ENCODE measurements at regions not wholly inside any gene's neighbourhood (a gene's known extent, or its start where the extent isn't known, plus 50 kb on each side); places are given as distances from the start of the nearest gene placed in this dataset.

DNA sequence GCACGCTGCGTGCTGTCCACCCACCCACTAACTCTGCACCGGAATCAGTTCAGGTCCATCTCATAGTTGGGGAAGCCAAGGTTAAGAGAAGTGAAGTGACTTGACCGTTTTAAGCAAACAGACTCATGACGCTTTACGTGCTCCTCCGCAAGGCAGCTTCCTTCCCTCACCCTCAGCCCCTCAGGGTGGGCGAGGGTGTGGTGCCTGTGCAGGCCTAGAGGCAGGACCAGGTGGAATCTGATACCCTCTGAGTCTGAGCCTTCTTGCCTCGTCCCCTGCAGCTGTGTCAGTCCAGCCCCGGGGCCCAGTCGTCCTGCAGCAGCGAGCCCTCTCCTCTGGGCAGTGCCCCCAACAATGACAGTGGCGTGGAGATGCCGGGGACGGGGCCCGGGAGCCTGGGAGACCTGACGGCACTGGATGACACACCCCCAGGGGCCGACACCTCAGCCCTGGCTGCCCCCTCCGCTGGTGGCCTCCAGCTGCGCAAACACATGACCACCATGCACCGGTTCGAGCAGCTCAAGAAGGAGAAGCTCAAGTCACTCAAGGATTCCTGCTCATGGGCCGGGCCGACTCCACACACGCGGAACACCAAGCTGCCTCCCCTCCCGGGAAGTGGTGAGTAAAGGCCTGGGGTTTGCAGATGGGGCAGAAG lies 250.5 kb downstream of the GLI2 start (continued):
- TF ChIP-seq POLR2AphosphoS2 (conservative IDR thresholded peaks at IDR 0.05; ENCODE audit: low read length) (no peak), FOSL2 (IDR thresholded peaks at IDR 0.05) (no peak), FOSL2 (CRISPR knock-in tag; IDR thresholded peaks at IDR 0.05) (no peak)

DNA sequence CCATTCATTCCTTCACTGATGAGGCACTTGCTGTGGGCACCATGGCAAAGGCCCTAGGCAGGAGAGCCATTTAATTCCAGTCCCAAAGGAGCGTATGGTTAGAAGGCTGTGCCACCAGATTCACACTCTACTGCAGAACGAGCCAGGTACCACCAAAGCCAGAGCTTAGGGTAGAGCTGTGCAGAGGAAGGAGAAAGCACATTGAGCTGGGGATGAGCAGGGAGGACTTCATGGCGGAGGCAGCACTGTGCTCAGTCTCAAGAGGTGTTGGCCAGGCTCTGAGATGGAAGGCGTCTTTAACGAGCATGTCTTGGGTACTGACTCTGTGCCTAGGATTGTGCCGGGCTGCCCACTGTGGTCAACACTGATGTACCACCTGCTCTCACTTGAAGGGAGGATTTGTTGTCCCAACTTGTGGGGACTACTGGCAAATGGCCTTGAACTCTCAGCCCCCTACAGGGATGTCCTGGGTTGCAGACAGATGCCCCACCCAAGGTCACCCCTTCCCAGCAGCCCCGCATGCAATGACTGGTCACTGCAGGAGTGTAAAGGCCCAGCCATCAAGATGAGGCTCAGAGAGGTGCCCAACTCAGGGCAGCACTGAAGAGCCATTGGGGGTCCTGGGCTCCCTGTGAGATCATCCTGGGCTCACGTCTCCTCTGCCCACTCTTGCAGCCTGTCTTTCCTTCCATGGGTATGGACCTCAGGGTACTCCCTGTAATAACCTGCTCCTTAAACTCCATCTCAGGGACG lies 251.4 kb downstream of the GLI2 start:
- DNase-seq (ENCODE audit: low read depth in 1 of 2, low spot score in 1 of 2): no peak
- H3K4me3 ChIP-seq: no peak overlapping the region
- POLR2A ChIA-PET: no interaction called here
- ATAC-seq: no peak
- no peak overlapping the region for H3K27ac ChIP-seq
- no peak for FAIRE-seq
- H3K4me2 ChIP-seq: no peak overlapping the region
- TF ChIP-seq ZFP36 (IDR thresholded peaks at IDR 0.05; ENCODE audit: borderline replicate concordance, partially characterized antibody) (no peak), KDM5A (IDR thresholded peaks at IDR 0.05) (no peak)
- no peaks in the 10 kb centered on the region for H3K9me3 ChIP-seq
- 95% methylated on average over 9 of the region's 9 CpGs for WGBS (ENCODE audit: missing lambda C conversion rate)
- no peaks in the 10 kb centered on the region for H3K4me1 ChIP-seq
- CTCF ChIA-PET: interaction anchor here (1.2 kb wide), 1 partner anchor 93 kb away, joined by 3 read pairs; no protein-coding TSS in a partner anchor

DNA sequence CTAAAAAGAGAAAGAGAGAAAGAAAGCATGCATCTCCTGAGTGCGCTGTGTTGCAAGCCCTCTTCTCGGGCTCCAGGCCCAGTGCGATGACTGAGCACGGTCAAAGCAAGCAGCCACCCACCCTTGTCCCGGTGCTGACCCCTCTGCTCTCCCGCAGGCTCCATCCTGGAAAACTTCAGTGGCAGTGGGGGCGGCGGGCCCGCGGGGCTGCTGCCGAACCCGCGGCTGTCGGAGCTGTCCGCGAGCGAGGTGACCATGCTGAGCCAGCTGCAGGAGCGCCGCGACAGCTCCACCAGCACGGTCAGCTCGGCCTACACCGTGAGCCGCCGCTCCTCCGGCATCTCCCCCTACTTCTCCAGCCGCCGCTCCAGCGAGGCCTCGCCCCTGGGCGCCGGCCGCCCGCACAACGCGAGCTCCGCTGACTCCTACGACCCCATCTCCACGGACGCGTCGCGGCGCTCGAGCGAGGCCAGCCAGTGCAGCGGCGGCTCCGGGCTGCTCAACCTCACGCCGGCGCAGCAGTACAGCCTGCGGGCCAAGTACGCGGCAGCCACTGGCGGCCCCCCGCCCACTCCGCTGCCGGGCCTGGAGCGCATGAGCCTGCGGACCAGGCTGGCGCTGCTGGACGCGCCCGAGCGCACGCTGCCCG lies 252.5 kb downstream of the GLI2 start:
- no peak for ATAC-seq
- 94% methylated on average over 48 of the region's 68 CpGs for WGBS (ENCODE audit: missing lambda C conversion rate)
- no peak for DNase-seq (ENCODE audit: low read depth in 1 of 2, low spot score in 1 of 2)
- ChIA-PET CTCF (interaction anchor here (1.2 kb wide), 1 partner anchor 92 kb away, joined by 3 read pairs; no protein-coding TSS in a partner anchor), POLR2A (no interaction called here)
- Histone ChIP-seq H3K4me1 (no peaks in the 10 kb centered on the region), H3K27ac (no peak overlapping the region), H3K4me2 (no peak overlapping the region), H3K9me3 (no peaks in the 10 kb centered on the region), H3K4me3 (no peak overlapping the region)
- FAIRE-seq: no peak
- TF ChIP-seq, protein P1, sequence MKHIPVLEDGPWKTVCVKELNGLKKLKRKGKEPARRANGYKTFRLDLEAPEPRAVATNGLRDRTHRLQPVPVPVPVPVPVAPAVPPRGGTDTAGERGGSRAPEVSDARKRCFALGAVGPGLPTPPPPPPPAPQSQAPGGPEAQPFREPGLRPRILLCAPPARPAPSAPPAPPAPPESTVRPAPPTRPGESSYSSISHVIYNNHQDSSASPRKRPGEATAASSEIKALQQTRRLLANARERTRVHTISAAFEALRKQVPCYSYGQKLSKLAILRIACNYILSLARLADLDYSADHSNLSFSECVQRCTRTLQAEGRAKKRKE (CRISPR knock-in tag; IDR thresholded peaks at IDR 0.05; ENCODE audit: low read depth): no peak
- TF ChIP-seq POLR2AphosphoS2 (conservative IDR thresholded peaks at IDR 0.05; ENCODE audit: low read length) (no peak), RAD21 (conservative IDR thresholded peaks at IDR 0.05 in 1 of 2, IDR thresholded peaks at IDR 0.05 in 1 of 2) (no peak), JUN (IDR thresholded peaks at IDR 0.05) (no peak), POLR2A (IDR thresholded peaks at IDR 0.05; ENCODE audit: low read length) (no peak), NFE2L2 (conservative IDR thresholded peaks at IDR 0.05; ENCODE audit: low read length) (no peak), SMC3 (IDR thresholded peaks at IDR 0.05) (no peak), CBX2 (IDR thresholded peaks at IDR 0.05; ENCODE audit: borderline replicate concordance, low read depth) (no peak), ZNF302 (CRISPR knock-in tag; IDR thresholded peaks at IDR 0.05) (no peak), NR3C1 (IDR thresholded peaks at IDR 0.05) (no peak), BHLHE40 (IDR thresholded peaks at IDR 0.05; ENCODE audit: low read depth, low read length) (no peak), FOSB (CRISPR knock-in tag; IDR thresholded peaks at IDR 0.05) (no peak), NPAS2 (CRISPR knock-in tag; IDR thresholded peaks at IDR 0.05; ENCODE audit: borderline replicate concordance) (no peak), RFX5 (IDR thresholded peaks at IDR 0.05) (no peak), SREBF2 (IDR thresholded peaks at IDR 0.05) (no peak), JUNB (IDR thresholded peaks at IDR 0.05) (no peak)
- TF ChIP-seq, protein P2, sequence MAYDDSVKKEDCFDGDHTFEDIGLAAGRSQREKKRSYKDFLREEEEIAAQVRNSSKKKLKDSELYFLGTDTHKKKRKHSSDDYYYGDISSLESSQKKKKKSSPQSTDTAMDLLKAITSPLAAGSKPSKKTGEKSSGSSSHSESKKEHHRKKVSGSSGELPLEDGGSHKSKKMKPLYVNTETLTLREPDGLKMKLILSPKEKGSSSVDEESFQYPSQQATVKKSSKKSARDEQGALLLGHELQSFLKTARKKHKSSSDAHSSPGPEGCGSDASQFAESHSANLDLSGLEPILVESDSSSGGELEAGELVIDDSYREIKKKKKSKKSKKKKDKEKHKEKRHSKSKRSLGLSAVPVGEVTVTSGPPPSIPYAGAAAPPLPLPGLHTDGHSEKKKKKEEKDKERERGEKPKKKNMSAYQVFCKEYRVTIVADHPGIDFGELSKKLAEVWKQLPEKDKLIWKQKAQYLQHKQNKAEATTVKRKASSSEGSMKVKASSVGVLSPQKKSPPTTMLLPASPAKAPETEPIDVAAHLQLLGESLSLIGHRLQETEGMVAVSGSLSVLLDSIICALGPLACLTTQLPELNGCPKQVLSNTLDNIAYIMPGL (CRISPR knock-in tag; IDR thresholded peaks at IDR 0.05; ENCODE audit: borderline replicate concordance): no peak
- TF ChIP-seq, protein P3, sequence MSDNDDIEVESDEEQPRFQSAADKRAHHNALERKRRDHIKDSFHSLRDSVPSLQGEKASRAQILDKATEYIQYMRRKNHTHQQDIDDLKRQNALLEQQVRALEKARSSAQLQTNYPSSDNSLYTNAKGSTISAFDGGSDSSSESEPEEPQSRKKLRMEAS (IDR thresholded peaks at IDR 0.05): no peak
- TF ChIP-seq, protein P4, sequence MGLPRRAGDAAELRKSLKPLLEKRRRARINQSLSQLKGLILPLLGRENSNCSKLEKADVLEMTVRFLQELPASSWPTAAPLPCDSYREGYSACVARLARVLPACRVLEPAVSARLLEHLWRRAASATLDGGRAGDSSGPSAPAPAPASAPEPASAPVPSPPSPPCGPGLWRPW (IDR thresholded peaks at IDR 0.05): no peak
- TF ChIP-seq, protein P5, sequence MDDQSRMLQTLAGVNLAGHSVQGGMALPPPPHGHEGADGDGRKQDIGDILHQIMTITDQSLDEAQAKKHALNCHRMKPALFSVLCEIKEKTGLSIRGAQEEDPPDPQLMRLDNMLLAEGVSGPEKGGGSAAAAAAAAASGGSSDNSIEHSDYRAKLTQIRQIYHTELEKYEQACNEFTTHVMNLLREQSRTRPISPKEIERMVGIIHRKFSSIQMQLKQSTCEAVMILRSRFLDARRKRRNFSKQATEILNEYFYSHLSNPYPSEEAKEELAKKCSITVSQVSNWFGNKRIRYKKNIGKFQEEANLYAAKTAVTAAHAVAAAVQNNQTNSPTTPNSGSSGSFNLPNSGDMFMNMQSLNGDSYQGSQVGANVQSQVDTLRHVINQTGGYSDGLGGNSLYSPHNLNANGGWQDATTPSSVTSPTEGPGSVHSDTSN (IDR thresholded peaks at IDR 0.05): no peak
